Mucosa of descending colon (tissue), 3 donors: ENCODE measurements at regions not wholly inside any gene's neighbourhood (a gene's known extent, or its start where the extent isn't known, plus 50 kb on each side); places are given as distances from the start of the nearest gene placed in this dataset.

Experiments
- ATAC-seq: fragments of 200-7000 bp; cut with Tn5 transposase; one replicate; pipeline ENCODE4 v1.9.1; 2020; ENCODE audit warnings: mild to moderate bottlenecking, moderate library complexity
- DNase-seq, 3 donors: peaks; one replicate each; pipeline ENCODE4 v3.0.0-alpha.2; 2020
- H3K36me3 ChIP-seq: fragments of 200-600 bp; one replicate; pipeline ENCODE4 v1.8.0; 2021; ENCODE audit warnings: low read depth, mild to moderate bottlenecking
- H3K4me1 ChIP-seq: fragments of 200-600 bp; one replicate; pipeline ENCODE4 v1.8.0; 2021; ENCODE audit warnings: low read depth, mild to moderate bottlenecking
- H3K4me3 ChIP-seq: fragments of 200-600 bp; one replicate; pipeline ENCODE4 v1.8.0; 2021; ENCODE audit warnings: mild to moderate bottlenecking
- H3K9me3 ChIP-seq: fragments of 200-600 bp; one replicate; pipeline ENCODE4 v1.8.0; 2021; ENCODE audit warnings: mild to moderate bottlenecking
- CTCF ChIP-seq: fragments of 200-600 bp; IDR thresholded peaks from one replicate; pipeline ENCODE4 v1.8.0; 2022; ENCODE audit warnings: antibody characterized with exemption, mild to moderate bottlenecking
- intact Hi-C, 2 donors: fragments of 100-400 bp; cut with DNase I in 1 of 2; cut with micrococcal nuclease in 1 of 2; formaldehyde crosslinking; loops; one replicate each; pipeline versions ENCODE4 v1.11.0 to v1.11.1; 2022; cut with DNase I, micrococcal nuclease
- donor health status: DM: no; HTN: no; CAD: no; lungs with moderate emphysema.
- donor health status: DM: no; HTN: no; CAD: no.
- donor health status: DM: no; HTN: yes; CAD: no.

GRCh38 chr18:25621144-25621543 lies 269.2 kb upstream of the ZNF521 start:
- ATAC-seq = peak; percentile 14
- intact Hi-C loops = no loop called here
- no peak overlapping the region for H3K4me3 ChIP-seq
- no peaks in the 10 kb centered on the region for H3K9me3 ChIP-seq
- no peaks in the 10 kb centered on the region for H3K4me1 ChIP-seq
- DNase-seq = no peak
- no peaks in the 10 kb centered on the region for H3K36me3 ChIP-seq
- TF ChIP-seq CTCF = no peak

GRCh38 chr18:25614168-25614567 lies 262.2 kb upstream of the ZNF521 start:
- TF ChIP-seq CTCF = no peak
- Histone ChIP-seq H3K36me3 (no peaks in the 10 kb centered on the region), H3K9me3 (no peaks in the 10 kb centered on the region), H3K4me3 (no peak overlapping the region), H3K4me1 (no peaks in the 10 kb centered on the region)
- DNase-seq (no peak), ATAC-seq (no peak)
- intact Hi-C loops = no loop called here

GRCh38 chr18:25612466-25612865 lies 260.5 kb upstream of the ZNF521 start:
- Histone ChIP-seq H3K36me3 (no peaks in the 10 kb centered on the region), H3K4me3 (no peak overlapping the region), H3K9me3 (no peaks in the 10 kb centered on the region), H3K4me1 (no peaks in the 10 kb centered on the region)
- intact Hi-C loops = no loop called here
- DNase-seq (no peak), ATAC-seq (no peak)
- TF ChIP-seq CTCF = no peak

- H3K9me3 ChIP-seq = no peaks in the 10 kb centered on the region
- no peak overlapping the region for H3K4me3 ChIP-seq
- no peak for DNase-seq
- no peak for TF ChIP-seq CTCF
- ATAC-seq = no peak
- intact Hi-C loops = no loop called here
- no peaks in the 10 kb centered on the region for H3K36me3 ChIP-seq
- no peaks in the 10 kb centered on the region for H3K4me1 ChIP-seq
Observed at GRCh38 chr18:25608091-25608490, 256.1 kb upstream of the ZNF521 start.

- DNase-seq (no peak), ATAC-seq (no peak)
- no peaks in the 10 kb centered on the region for H3K9me3 ChIP-seq
- no peak for TF ChIP-seq CTCF
- intact Hi-C loops = no loop called here
- H3K36me3 ChIP-seq = no peaks in the 10 kb centered on the region
- no peak overlapping the region for H3K4me3 ChIP-seq
- no peaks in the 10 kb centered on the region for H3K4me1 ChIP-seq
Observed at GRCh38 chr18:25604894-25605597, 253.1 kb upstream of the ZNF521 start.
